ENCODE measurements at regions not wholly inside any gene's neighbourhood (a gene's known extent, or its start where the extent isn't known, plus 50 kb on each side); places are given as distances from the start of the nearest gene placed in this dataset.

- DNase-seq: no peak
- Histone ChIP-seq H3K4me3 (no peak overlapping the region), H3K36me3 (ENCODE audit: low read depth, missing control alignments) (no peaks in the 10 kb centered on the region), H3K9me3 (no peaks in the 10 kb centered on the region), H3K4me1 (no peaks in the 10 kb centered on the region), H3K27me3 (no peaks in the 10 kb centered on the region), H3K27ac (no peak overlapping the region)
- intact Hi-C loops (cut with DNase I; ENCODE audit: low total_unique reads): no loop called here
- TF ChIP-seq CTCF (IDR thresholded peaks at IDR 0.05): no peak
- TF ChIP-seq POLR2A (IDR thresholded peaks at IDR 0.05): no peak
- 62 to 64% methylated on average over 2 of the region's 2 CpGs for WGBS, 2 donors
Observed at GRCh38 chr12:74193191-74193590, 344.4 kb upstream of the ATXN7L3B start.

DNA sequence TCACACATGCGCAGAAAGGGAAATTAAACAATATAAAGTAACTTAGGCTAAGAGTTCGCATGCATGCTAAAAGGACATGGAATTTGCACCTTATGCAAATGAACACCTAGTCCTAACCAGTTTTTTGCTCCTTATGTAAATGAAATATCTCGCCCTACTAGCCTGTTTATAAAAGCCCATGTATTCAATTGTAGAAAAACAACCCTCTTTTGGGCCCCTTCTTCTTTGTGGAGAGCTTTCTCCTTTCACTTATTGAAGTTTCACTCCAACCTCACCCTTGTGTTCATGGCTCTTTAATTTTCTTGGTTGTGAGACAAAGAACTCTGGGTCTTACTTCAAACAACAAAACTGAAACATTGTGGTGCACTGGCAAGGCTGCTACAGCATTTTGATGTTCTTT, 333.4 kb upstream of the ATXN7L3B start:
- Histone ChIP-seq H3K27me3 (no peaks in the 10 kb centered on the region), H3K4me1 (no peaks in the 10 kb centered on the region), H3K27ac (no peak overlapping the region), H3K36me3 (ENCODE audit: low read depth, missing control alignments) (no peaks in the 10 kb centered on the region), H3K4me3 (no peak overlapping the region), H3K9me3 (no peaks in the 10 kb centered on the region)
- TF ChIP-seq POLR2A (IDR thresholded peaks at IDR 0.05): no peak
- TF ChIP-seq CTCF (IDR thresholded peaks at IDR 0.05): no peak
- DNase-seq: no peak
- intact Hi-C loops (cut with DNase I; ENCODE audit: low total_unique reads): no loop called here
- WGBS, 2 donors: 82 to 85% methylated on average over 3 of the region's 3 CpGs

GRCh38 chr12:74227846-74228545, 309.6 kb upstream of the ATXN7L3B start:
- DNase-seq: no peak
- no peaks in the 10 kb centered on the region for H3K36me3 ChIP-seq (ENCODE audit: low read depth, missing control alignments)

DNA sequence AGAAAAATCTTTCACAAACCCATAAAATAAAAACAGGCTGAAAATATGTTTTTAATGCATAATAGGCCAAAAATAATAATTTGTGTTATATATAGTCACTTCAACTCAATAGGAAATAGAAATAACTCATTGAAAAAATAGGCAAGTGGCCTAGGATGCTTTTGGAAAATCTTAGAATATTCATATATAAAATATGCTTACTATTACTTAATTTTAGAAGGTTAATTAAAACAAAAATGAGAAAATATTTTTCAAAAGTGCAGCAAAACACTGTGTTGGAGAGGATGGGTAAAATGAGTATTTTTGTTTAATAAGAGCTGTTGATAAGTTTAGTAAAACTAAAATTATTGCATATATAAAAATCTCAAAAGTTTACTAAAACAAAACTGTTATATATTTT, 308.0 kb upstream of the ATXN7L3B start:
- DNase-seq: no peak
- no peaks in the 10 kb centered on the region for H3K9me3 ChIP-seq
- H3K27me3 ChIP-seq: no peaks in the 10 kb centered on the region
- no peaks in the 10 kb centered on the region for H3K4me1 ChIP-seq
- intact Hi-C loops (cut with DNase I; ENCODE audit: low total_unique reads): no loop called here
- H3K36me3 ChIP-seq (ENCODE audit: low read depth, missing control alignments): no peaks in the 10 kb centered on the region
- H3K4me3 ChIP-seq: no peak overlapping the region
- H3K27ac ChIP-seq: no peak overlapping the region
- no peak for TF ChIP-seq CTCF (IDR thresholded peaks at IDR 0.05)
- TF ChIP-seq POLR2A (IDR thresholded peaks at IDR 0.05): no peak

More at GRCh38 chr12:74227846-74228545, 309.6 kb upstream of the ATXN7L3B start:
- no peak overlapping the region for H3K27ac ChIP-seq
- no peaks in the 10 kb centered on the region for H3K9me3 ChIP-seq
- intact Hi-C loops (cut with DNase I; ENCODE audit: low total_unique reads): no loop called here
- no peaks in the 10 kb centered on the region for H3K27me3 ChIP-seq
- WGBS, 2 donors: 97 to 99% methylated on average over 3 of the region's 3 CpGs
- TF ChIP-seq POLR2A (IDR thresholded peaks at IDR 0.05) (no peak), CTCF (IDR thresholded peaks at IDR 0.05) (no peak)
- H3K4me1 ChIP-seq: no peaks in the 10 kb centered on the region
- no peak overlapping the region for H3K4me3 ChIP-seq

- Histone ChIP-seq H3K27ac (no peak overlapping the region), H3K4me1 (no peaks in the 10 kb centered on the region), H3K36me3 (ENCODE audit: low read depth, missing control alignments) (no peaks in the 10 kb centered on the region), H3K9me3 (no peaks in the 10 kb centered on the region), H3K4me3 (no peak overlapping the region), H3K27me3 (no peaks in the 10 kb centered on the region)
- intact Hi-C loops (cut with DNase I; ENCODE audit: low total_unique reads): no loop called here
- TF ChIP-seq POLR2A (IDR thresholded peaks at IDR 0.05) (no peak), CTCF (IDR thresholded peaks at IDR 0.05) (no peak)
- DNase-seq: no peak
- WGBS, 2 donors: 86 to 92% methylated on average over 2 of the region's 2 CpGs
Observed at GRCh38 chr12:74235342-74235741, 302.3 kb upstream of the ATXN7L3B start.

Data from testis (tissue), 2 donors.